Neural cell (in vitro differentiated cells): ENCODE measurements at regions not wholly inside any gene's neighbourhood (a gene's known extent, or its start where the extent isn't known, plus 50 kb on each side); places are given as distances from the start of the nearest gene placed in this dataset.

Experiments
- CTCF ChIP-seq: fragments of 450-650 bp; IDR thresholded peaks from 2 replicates; pipeline ENCODE4 v1.5.1; 2014; ENCODE audit warnings: antibody characterized with exemption, mild to moderate bottlenecking, moderate library complexity; ENCODE audit not compliant: poor library complexity, severe bottlenecking
- MXI1 ChIP-seq: fragments of 450-650 bp; conservative IDR thresholded peaks from 2 replicates; pipeline ENCODE4 v1.6.1; 2014; ENCODE audit warnings: antibody characterized with exemption, mild to moderate bottlenecking; ENCODE audit not compliant: poor library complexity, severe bottlenecking

GRCh38 chr4:25551605-25552004, 104.0 kb upstream of the SLC34A2 start:
- TF ChIP-seq MXI1 (no peak), CTCF (no peak)
